GM12874 (cell line): ENCODE measurements at regions not wholly inside any gene's neighbourhood (a gene's known extent, or its start where the extent isn't known, plus 50 kb on each side); places are given as distances from the start of the nearest gene placed in this dataset.

Experiments used
- CTCF ChIP-seq: IDR thresholded peaks from 2 replicates; pipeline ENCODE4 v1.5.1; 2011; ENCODE audit warnings: low read depth, mild to moderate bottlenecking, control low read depth, low read length, moderate library complexity; ENCODE audit not compliant: insufficient read depth

GRCh38 chr17:14437176-14437575 lies 136.3 kb downstream of the HS3ST3B1 start:
- TF ChIP-seq CTCF = no peak

GRCh38 chr17:14436266-14436665 lies 135.4 kb downstream of the HS3ST3B1 start:
- no peak for TF ChIP-seq CTCF

- no peak for TF ChIP-seq CTCF
Measured at GRCh38 chr17:14434506-14434905, 133.6 kb downstream of the HS3ST3B1 start.

DNA sequence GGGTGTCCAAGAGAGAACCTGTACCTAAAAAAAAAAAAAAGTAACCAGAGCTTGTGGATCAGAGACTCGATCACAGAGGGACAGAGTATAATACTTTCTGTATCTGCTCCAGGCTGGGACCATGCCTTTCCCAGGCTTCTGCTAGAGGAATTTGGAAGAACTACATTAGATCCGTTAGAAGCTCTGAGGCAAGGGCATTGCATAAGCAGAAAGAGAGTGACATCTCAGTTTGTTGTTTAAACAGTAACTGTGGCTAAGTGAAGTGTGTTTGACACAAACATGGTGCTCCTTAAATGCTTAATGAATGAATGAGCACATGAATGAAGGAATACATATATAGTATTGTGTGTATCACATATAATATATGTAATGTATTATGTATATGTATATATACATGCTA lies 131.2 kb downstream of the HS3ST3B1 start:
- TF ChIP-seq CTCF = no peak

DNA sequence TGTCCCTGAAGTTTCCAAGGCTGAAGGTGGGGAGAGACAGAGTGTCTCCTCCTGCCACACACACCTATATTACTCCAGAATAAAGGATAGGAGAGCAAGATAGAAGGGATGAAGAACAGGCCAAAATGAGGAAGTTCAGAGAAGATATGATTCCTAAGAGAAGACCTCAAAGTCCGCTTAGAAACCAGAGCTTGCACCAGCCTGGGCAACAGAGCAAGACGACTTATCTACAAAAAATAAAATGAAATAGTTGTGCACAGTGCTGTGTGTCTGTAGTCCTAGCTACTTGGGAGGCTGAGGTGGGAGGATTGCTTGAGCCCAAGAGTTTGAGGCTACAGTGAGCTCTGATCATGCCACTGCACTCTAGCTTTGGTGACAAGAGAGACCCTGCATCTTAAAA lies 128.2 kb downstream of the HS3ST3B1 start:
- TF ChIP-seq CTCF = no peak

DNA sequence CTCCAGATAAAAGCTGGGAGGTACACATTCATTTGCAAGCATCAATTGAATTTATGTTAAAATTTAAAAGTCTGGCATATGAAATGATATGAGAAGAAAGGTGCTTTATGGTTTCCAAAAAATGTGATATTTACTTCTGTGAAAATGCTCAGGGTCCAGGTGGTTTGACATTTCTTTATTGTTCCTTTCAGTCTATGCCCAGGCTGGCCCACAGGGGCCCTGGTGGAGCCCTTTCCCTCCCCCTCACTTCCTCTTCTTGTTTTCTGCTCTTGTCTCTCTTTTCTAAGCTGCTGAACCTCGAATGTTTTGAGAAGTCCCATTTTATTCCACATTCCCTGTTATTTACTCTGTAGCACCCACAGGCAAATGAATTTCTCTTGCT lies 127.8 kb downstream of the HS3ST3B1 start:
- TF ChIP-seq CTCF = no peak

- no peak for TF ChIP-seq CTCF
Measured at GRCh38 chr17:14427900-14428647, 127.2 kb downstream of the HS3ST3B1 start.
